Body of pancreas (tissue), 4 donors: ENCODE measurements at regions not wholly inside any gene's neighbourhood (a gene's known extent, or its start where the extent isn't known, plus 50 kb on each side); places are given as distances from the start of the nearest gene placed in this dataset.

ENCODE experiments used
- CTCF ChIP-seq, 7 experiments: fragments of 450-650 bp in 4 of 7; fragments of 200-600 bp in 3 of 7; sonication (generic) in 3 of 7; IDR thresholded peaks; one replicate each; pipeline ENCODE4 v1.5.1; 2016 to 2019; ENCODE audit warnings: antibody characterized with exemption in 7 of 7
- POLR2A ChIP-seq, 3 donors: fragments of 450-650 bp; IDR thresholded peaks; one replicate each; pipeline ENCODE4 v1.6.1; 2016; ENCODE audit warnings: antibody characterized with exemption in 3 of 3, mild to moderate bottlenecking in 2 of 3

- TF ChIP-seq CTCF (IDR thresholded peaks at IDR 0.05) (no peak), POLR2A (IDR thresholded peaks at IDR 0.05) (no peak)
Observed at GRCh38 chr14:101482066-101482465, 79.2 kb upstream of the DIO3 start.
